Ishikawa (cell line): ENCODE measurements at regions not wholly inside any gene's neighbourhood (a gene's known extent, or its start where the extent isn't known, plus 50 kb on each side); places are given as distances from the start of the nearest gene placed in this dataset.

Source experiments
- CEBPB ChIP-seq: IDR thresholded peaks from 2 replicates; pipeline ENCODE4 v1.6.1; 2012
- EGR1 ChIP-seq: IDR thresholded peaks from 2 replicates; pipeline ENCODE4 v1.6.1; 2012
- EP300 ChIP-seq: IDR thresholded peaks from 2 replicates; pipeline ENCODE4 v1.6.1; 2012; ENCODE audit warnings: borderline replicate concordance
- FOXM1 ChIP-seq: IDR thresholded peaks from 2 replicates; pipeline ENCODE4 v1.6.1; 2012; ENCODE audit warnings: low read depth, borderline replicate concordance
- MAX ChIP-seq: IDR thresholded peaks from 2 replicates; pipeline ENCODE4 v1.6.1; 2012
- TAF1 ChIP-seq: IDR thresholded peaks from 2 replicates; pipeline ENCODE4 v1.6.1; 2012; ENCODE audit warnings: low read depth, mild to moderate bottlenecking
- TEAD4 ChIP-seq: IDR thresholded peaks from 2 replicates; pipeline ENCODE4 v1.6.1; 2012
- USF1 ChIP-seq: IDR thresholded peaks from 2 replicates; pipeline ENCODE4 v1.6.1; 2012
- YY1 ChIP-seq: IDR thresholded peaks from 2 replicates; pipeline ENCODE4 v1.6.1; 2012; ENCODE audit warnings: low read depth
- ZBTB7A ChIP-seq: IDR thresholded peaks from 2 replicates; pipeline ENCODE4 v1.6.1; 2012; ENCODE audit warnings: low read depth

- TF ChIP-seq TAF1 (no peak), TEAD4 (no peak), EGR1 (no peak), FOXM1 (no peak), EP300 (no peak), ZBTB7A (no peak), CEBPB (no peak), MAX (no peak), USF1 (no peak), YY1 (no peak)
These were observed 681.5 kb upstream of the KLHL1 start for GRCh38 chr13:70789751-70790150.
